Stomach (tissue), 8 donors: ENCODE measurements at regions not wholly inside any gene's neighbourhood (a gene's known extent, or its start where the extent isn't known, plus 50 kb on each side); places are given as distances from the start of the nearest gene placed in this dataset.

Experiments
- DNase-seq, 2 donors: peaks; one replicate each; pipeline versions ENCODE4 v3.0.0 to v3.0.0-alpha.2; 2013 to 2019
- H3K27ac ChIP-seq, 5 donors: fragments of 200-600 bp in 4 of 5; sonication (generic) in 4 of 5; one replicate each; pipeline ENCODE4 v1.5.1; 2013 to 2019; ENCODE audit warnings: mild to moderate bottlenecking in 1 of 5, moderate library complexity in 1 of 5
- H3K27me3 ChIP-seq, 3 donors: fragments of 200-600 bp; sonication (generic); one replicate each; pipeline ENCODE4 v1.5.1; 2017 to 2019; ENCODE audit warnings: mixed run types in 1 of 3
- H3K36me3 ChIP-seq, 4 donors: fragments of 200-600 bp; sonication (generic); 1 replicate in 3 of 4; 2 replicates in 1 of 4; pipeline ENCODE4 v1.5.1; 2016 to 2019
- H3K4me1 ChIP-seq, 4 donors: fragments of 200-600 bp; sonication (generic); one replicate each; pipeline ENCODE4 v1.5.1; 2016 to 2019
- H3K4me3 ChIP-seq, 4 donors: fragments of 200-600 bp; sonication (generic) in 3 of 4; one replicate each; pipeline ENCODE4 v1.5.1; 2016 to 2019; ENCODE audit warnings: mild to moderate bottlenecking in 1 of 4
- H3K9me3 ChIP-seq, 4 donors: fragments of 200-600 bp; sonication (generic); one replicate each; pipeline ENCODE4 v1.5.1; 2016 to 2019
- EP300 ChIP-seq: sonication (generic); formaldehyde crosslinking; IDR thresholded peaks from one replicate; pipeline ENCODE4 v1.6.1; 2017; ENCODE audit warnings: antibody characterized with exemption
- POLR2A ChIP-seq, 4 donors: fragments of 450-650 bp; IDR thresholded peaks; one replicate each; pipeline ENCODE4 v1.6.1; 2016; ENCODE audit warnings: antibody characterized with exemption in 4 of 4, control low read depth in 2 of 4, mild to moderate bottlenecking in 1 of 4, moderate library complexity in 1 of 4
- POLR2AphosphoS5 ChIP-seq, 3 donors: sonication (generic); formaldehyde crosslinking; IDR thresholded peaks; one replicate each; pipeline ENCODE4 v1.6.1; 2016; ENCODE audit warnings: antibody characterized with exemption in 3 of 3
- WGBS, 5 donors: extraction: QIAGEN DNeasy Blood & Tissue Kit in 3 of 5; methylation state at CpG; one replicate each; pipeline versions ENCODE4 v1.1.5 to v1.1.7; 2013 to 2018; 5-methylcytosine and 5-hydroxymethylcytosine counted together
- intact Hi-C: fragments of 100-400 bp; cut with DNase I; formaldehyde crosslinking; loops from one replicate; pipeline ENCODE4 v1.15.1; 2023; ENCODE audit warnings: low total_unique reads
- TF ChIP-seq, protein P1 (sequence below), 7 experiments: fragments of 450-650 bp in 4 of 7; fragments of 200-600 bp in 3 of 7; sonication (generic) in 3 of 7; IDR thresholded peaks; one replicate each; pipeline ENCODE4 v1.5.1; 2016 to 2019; ENCODE audit warnings: antibody characterized with exemption in 7 of 7, control low read depth in 2 of 7, mild to moderate bottlenecking in 1 of 7
- donor health status: healthy with polysubstance abuse.
- donor health status: Bipolar disorder and iron deficiency.
- donor health status: healthy.

DNA sequence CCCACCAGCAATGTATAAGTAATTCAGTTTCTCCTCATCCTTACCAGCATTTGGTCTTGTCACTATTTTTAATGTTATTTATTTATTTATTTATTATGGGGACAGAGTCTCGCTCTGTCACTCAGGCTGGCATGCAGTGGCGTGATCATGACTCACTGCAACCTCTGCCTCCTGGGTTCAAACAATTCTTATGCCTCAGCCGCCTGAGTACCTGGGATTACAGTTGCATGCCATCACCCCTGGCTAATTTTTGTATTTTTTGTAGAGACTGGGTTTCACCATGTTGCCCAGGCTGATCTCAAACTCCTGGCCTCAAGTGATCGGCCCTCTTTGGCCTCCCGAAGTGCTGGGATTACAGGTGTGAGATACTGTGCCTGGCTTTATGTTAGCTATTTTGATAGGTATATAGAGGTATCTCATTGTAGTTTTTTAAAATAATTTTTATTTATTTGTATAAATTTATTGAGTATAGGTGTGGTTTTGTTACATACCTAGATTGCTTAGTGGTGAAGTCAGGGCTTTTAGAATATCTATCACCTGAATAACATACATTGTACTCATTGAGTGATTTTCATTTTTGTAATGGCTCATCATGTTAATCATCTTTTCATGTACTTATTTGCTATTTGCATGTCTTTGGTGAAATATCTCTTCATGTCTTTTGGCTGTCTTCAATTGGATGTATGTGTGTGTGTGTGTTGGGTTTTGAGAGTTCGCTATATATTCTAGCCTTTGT is 53.3 kb downstream of the TANC2 start:
- DNase-seq, result no peak
- H3K4me1 ChIP-seq, result no peaks in the 10 kb centered on the region
- TF ChIP-seq EP300, result no peak
- TF ChIP-seq, protein P1, sequence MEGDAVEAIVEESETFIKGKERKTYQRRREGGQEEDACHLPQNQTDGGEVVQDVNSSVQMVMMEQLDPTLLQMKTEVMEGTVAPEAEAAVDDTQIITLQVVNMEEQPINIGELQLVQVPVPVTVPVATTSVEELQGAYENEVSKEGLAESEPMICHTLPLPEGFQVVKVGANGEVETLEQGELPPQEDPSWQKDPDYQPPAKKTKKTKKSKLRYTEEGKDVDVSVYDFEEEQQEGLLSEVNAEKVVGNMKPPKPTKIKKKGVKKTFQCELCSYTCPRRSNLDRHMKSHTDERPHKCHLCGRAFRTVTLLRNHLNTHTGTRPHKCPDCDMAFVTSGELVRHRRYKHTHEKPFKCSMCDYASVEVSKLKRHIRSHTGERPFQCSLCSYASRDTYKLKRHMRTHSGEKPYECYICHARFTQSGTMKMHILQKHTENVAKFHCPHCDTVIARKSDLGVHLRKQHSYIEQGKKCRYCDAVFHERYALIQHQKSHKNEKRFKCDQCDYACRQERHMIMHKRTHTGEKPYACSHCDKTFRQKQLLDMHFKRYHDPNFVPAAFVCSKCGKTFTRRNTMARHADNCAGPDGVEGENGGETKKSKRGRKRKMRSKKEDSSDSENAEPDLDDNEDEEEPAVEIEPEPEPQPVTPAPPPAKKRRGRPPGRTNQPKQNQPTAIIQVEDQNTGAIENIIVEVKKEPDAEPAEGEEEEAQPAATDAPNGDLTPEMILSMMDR (IDR thresholded peaks at IDR 0.05), result no peak
- no peak for TF ChIP-seq POLR2AphosphoS5 (IDR thresholded peaks at IDR 0.05)
- no peak for TF ChIP-seq POLR2A (IDR thresholded peaks at IDR 0.05)

DNA sequence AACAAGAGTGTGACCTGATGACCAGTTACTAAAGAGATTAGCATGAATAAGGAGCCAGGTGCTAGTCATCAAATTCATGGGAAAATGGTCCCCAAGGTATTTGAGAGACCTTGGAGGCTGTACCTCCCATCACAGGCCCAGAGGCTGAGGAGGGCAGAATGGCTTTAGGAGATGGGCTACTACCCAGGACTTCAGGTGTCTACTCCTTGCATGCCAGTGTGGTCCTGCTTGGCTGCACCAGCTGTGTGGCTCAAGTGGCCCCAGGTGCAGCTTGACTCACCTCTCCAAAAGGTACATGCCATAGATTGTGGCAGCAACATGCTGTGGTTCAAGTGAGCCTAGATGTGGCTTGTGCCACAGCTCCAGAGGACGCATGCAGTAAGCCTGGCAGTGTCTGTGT is 56.5 kb downstream of the TANC2 start:
- no peak for DNase-seq
- Histone ChIP-seq H3K4me3 (no peak overlapping the region), H3K27ac (no peak overlapping the region), H3K4me1 (no peaks in the 10 kb centered on the region), H3K36me3 (no peaks in the 10 kb centered on the region), H3K27me3 (no peaks in the 10 kb centered on the region), H3K9me3 (no peaks in the 10 kb centered on the region)
- WGBS, 5 donors, result 93 to 100% (median 96%) methylated on average over 1 of the region's 1 CpG
- intact Hi-C loops, result no loop called here
- TF ChIP-seq POLR2A (IDR thresholded peaks at IDR 0.05) (no peak), POLR2AphosphoS5 (IDR thresholded peaks at IDR 0.05) (no peak), EP300 (no peak)
- TF ChIP-seq, protein P1 (IDR thresholded peaks at IDR 0.05), result no peak

More for the DNA sequence above, 53.3 kb downstream of the TANC2 start:
- intact Hi-C loops, result no loop called here
- Histone ChIP-seq H3K27ac (no peak overlapping the region), H3K36me3 (no peaks in the 10 kb centered on the region), H3K9me3 (no peaks in the 10 kb centered on the region), H3K27me3 (no peaks in the 10 kb centered on the region), H3K4me3 (no peak overlapping the region)
- 92 to 99% (median 95%) methylated on average over 6 of the region's 6 CpGs for WGBS, 5 donors

DNA sequence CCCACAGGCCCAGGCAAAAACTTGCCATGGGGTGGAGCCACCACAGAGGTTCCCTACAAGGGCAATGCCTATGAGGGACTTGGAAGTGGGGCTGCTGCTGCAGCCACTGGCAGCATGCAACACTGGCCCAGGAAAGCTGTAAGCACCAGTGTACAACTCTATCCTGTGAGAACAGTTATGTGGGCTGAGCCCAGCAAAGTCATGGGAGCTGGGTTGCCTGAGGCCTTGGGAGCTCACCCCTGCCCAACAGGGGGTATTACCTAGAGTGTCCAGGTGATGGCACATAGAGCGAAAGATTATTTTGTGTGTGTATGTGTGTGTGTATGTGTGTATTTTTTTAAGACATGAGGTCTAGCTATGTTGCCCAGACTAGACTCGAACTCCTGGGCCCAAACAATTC is 57.0 kb downstream of the TANC2 start:
- TF ChIP-seq POLR2A (IDR thresholded peaks at IDR 0.05) (no peak), POLR2AphosphoS5 (IDR thresholded peaks at IDR 0.05) (no peak), EP300 (no peak)
- TF ChIP-seq, protein P1 (IDR thresholded peaks at IDR 0.05), result no peak
- Histone ChIP-seq H3K9me3 (no peaks in the 10 kb centered on the region), H3K4me3 (no peak overlapping the region), H3K4me1 (no peaks in the 10 kb centered on the region), H3K27ac (no peak overlapping the region), H3K36me3 (no peaks in the 10 kb centered on the region), H3K27me3 (no peaks in the 10 kb centered on the region)
- DNase-seq, result no peak
- intact Hi-C loops, result no loop called here
- WGBS, 5 donors, result 92 to 98% (median 97%) methylated on average over 2 of the region's 2 CpGs

DNA sequence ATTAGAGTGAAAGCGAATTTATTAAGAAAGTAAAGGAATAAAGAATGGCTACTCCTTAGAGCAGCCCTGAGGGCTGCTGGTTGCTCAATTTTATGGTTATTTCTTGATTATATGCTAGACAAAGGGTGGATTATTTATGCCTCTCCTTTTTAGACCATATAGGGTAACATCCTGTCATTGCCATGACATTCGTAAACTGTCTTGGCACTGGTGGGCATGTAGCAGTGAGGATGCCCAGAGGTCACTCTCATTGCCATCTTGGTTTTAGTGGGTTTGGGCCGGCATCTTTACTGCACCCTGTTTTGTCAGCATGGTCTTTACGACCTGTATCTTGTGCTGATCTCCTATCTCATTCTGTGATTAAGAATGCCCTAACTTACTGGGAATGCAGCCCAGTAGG is 58.2 kb downstream of the TANC2 start:
- no peak for DNase-seq
- no peaks in the 10 kb centered on the region for H3K4me1 ChIP-seq
- no peaks in the 10 kb centered on the region for H3K9me3 ChIP-seq
- TF ChIP-seq EP300 (no peak), POLR2AphosphoS5 (IDR thresholded peaks at IDR 0.05) (no peak), POLR2A (IDR thresholded peaks at IDR 0.05) (no peak)
- TF ChIP-seq, protein P1 (IDR thresholded peaks at IDR 0.05), result no peak
- 77 to 86% (median 83%) methylated on average over 4 of the region's 4 CpGs for WGBS, 5 donors
- no peak overlapping the region for H3K4me3 ChIP-seq
- H3K36me3 ChIP-seq, result no peaks in the 10 kb centered on the region
- intact Hi-C loops, result no loop called here
- no peaks in the 10 kb centered on the region for H3K27me3 ChIP-seq
- no peak overlapping the region for H3K27ac ChIP-seq
